WERI-Rb-1 (cell line): ENCODE measurements at regions not wholly inside any gene's neighbourhood (a gene's known extent, or its start where the extent isn't known, plus 50 kb on each side); places are given as distances from the start of the nearest gene placed in this dataset.

Experiments
- DNase-seq: peaks from one replicate; pipeline ENCODE4 v3.0.0-alpha.2; 2020
- H3K27ac ChIP-seq: fragments of 250-450 bp; sonication (Bioruptor Pico); 2 replicates; pipeline ENCODE4 v1.5.1; 2020; ENCODE audit warnings: mild to moderate bottlenecking, moderate library complexity
- H3K27me3 ChIP-seq: fragments of 250-450 bp; sonication (Bioruptor Pico); 2 replicates; pipeline ENCODE4 v1.5.1; 2021; ENCODE audit warnings: mild to moderate bottlenecking, low read depth, moderate library complexity; ENCODE audit not compliant: insufficient read depth, severe bottlenecking
- H3K36me3 ChIP-seq: fragments of 250-450 bp; sonication (Bioruptor Pico); 2 replicates; pipeline ENCODE4 v1.5.1; 2020; ENCODE audit warnings: mild to moderate bottlenecking, moderate library complexity
- H3K4me3 ChIP-seq: 2 replicates; pipeline ENCODE4 v1.5.1; 2011; ENCODE audit warnings: low read depth, mild to moderate bottlenecking, control low read depth, low read length
- H3K9me3 ChIP-seq: fragments of 250-450 bp; sonication (Bioruptor Pico); 2 replicates; pipeline ENCODE4 v1.5.1; 2021; ENCODE audit warnings: mild to moderate bottlenecking, moderate library complexity; ENCODE audit not compliant: severe bottlenecking
- CTCF ChIP-seq: IDR thresholded peaks from 2 replicates; pipeline ENCODE4 v1.5.1; 2011; ENCODE audit warnings: low read depth, mild to moderate bottlenecking, control low read depth, inconsistent platforms, low read length

GRCh38 chr7:121604627-121605316 is 208.7 kb upstream of the FAM3C start:
- TF ChIP-seq CTCF = no peak
- no peaks in the 10 kb centered on the region for H3K27me3 ChIP-seq
- no peaks in the 10 kb centered on the region for H3K36me3 ChIP-seq
- DNase-seq = no peak
- H3K4me3 ChIP-seq = no peak overlapping the region
- no peak overlapping the region for H3K27ac ChIP-seq
- no peaks in the 10 kb centered on the region for H3K9me3 ChIP-seq

GRCh38 chr7:121603886-121604285 is 207.8 kb upstream of the FAM3C start:
- DNase-seq = no peak
- H3K36me3 ChIP-seq = no peaks in the 10 kb centered on the region
- no peak overlapping the region for H3K27ac ChIP-seq
- no peak overlapping the region for H3K4me3 ChIP-seq
- no peaks in the 10 kb centered on the region for H3K9me3 ChIP-seq
- no peak for TF ChIP-seq CTCF
- no peaks in the 10 kb centered on the region for H3K27me3 ChIP-seq

- Histone ChIP-seq H3K27me3 (no peaks in the 10 kb centered on the region), H3K27ac (no peak overlapping the region), H3K4me3 (no peak overlapping the region), H3K36me3 (no peaks in the 10 kb centered on the region), H3K9me3 (no peaks in the 10 kb centered on the region)
- DNase-seq = no peak
- no peak for TF ChIP-seq CTCF
Measured at GRCh38 chr7:121599887-121600286, 203.8 kb upstream of the FAM3C start.

- Histone ChIP-seq H3K9me3 (no peaks in the 10 kb centered on the region), H3K27me3 (no peaks in the 10 kb centered on the region), H3K36me3 (no peaks in the 10 kb centered on the region), H3K4me3 (no peak overlapping the region), H3K27ac (no peak overlapping the region)
- TF ChIP-seq CTCF = no peak
- no peak for DNase-seq
Measured at GRCh38 chr7:121595758-121596696, 199.9 kb upstream of the FAM3C start.

- H3K27me3 ChIP-seq = no peaks in the 10 kb centered on the region
- no peaks in the 10 kb centered on the region for H3K9me3 ChIP-seq
- no peak for TF ChIP-seq CTCF
- DNase-seq = no peak
- no peak overlapping the region for H3K4me3 ChIP-seq
- H3K36me3 ChIP-seq = no peaks in the 10 kb centered on the region
- H3K27ac ChIP-seq = no peak overlapping the region
Measured at GRCh38 chr7:121591926-121592325, 195.8 kb upstream of the FAM3C start.
